Heart left ventricle (tissue), 13 donors: ENCODE measurements at regions not wholly inside any gene's neighbourhood (a gene's known extent, or its start where the extent isn't known, plus 50 kb on each side); places are given as distances from the start of the nearest gene placed in this dataset.

Experiments
- POLR2A ChIP-seq, 2 donors: fragments of 450-650 bp; IDR thresholded peaks; one replicate each; pipeline ENCODE4 v1.6.1; 2017; ENCODE audit warnings: antibody characterized with exemption in 2 of 2, mild to moderate bottlenecking in 2 of 2, moderate library complexity in 2 of 2
- TF ChIP-seq, protein P1 (sequence below), 12 donors: fragments of 200-600 bp; sonication (generic) in 4 of 12; IDR thresholded peaks; one replicate each; pipeline versions ENCODE4 v1.5.0 to v1.8.0; 2018 to 2022; ENCODE audit warnings: antibody characterized with exemption in 12 of 12, mild to moderate bottlenecking in 5 of 12
- donor health status: ischemic (EF 13 %, LVEDD 7.1; RV severe dilation, severe dysfunction).
- donor health status: DM: no; HTN: yes; CAD: no.
- donor health status: DM: no; HTN: no; CAD: no.
- donor health status: ischemic (EF 25% LVEDD 6.9; RV normal size, moderate dysfunction).
- donor health status: ischemic (EF 25% LVEDD 5.7; RV mildly dilated, moderate dysfunction).
- donor health status: ischemic (EF 35%, LVEDD 5.7; RV mildly dilated, moderate dysfunction).
- donor health status: nonischemic (EF 11% LVEDD 7.7; RV severe dilation, severe dysfunction).
- donor health status: DM: yes; HTN: yes; CAD: no.
- donor health status: PGD.
- donor health status: ischemic (EF 29% LVEDD 5.4; RV normal size, mild dysfunction).
- donor health status: nonischemic (EF 23%, LVEDD 6.1; RV moderate dilation, normal function).

DNA sequence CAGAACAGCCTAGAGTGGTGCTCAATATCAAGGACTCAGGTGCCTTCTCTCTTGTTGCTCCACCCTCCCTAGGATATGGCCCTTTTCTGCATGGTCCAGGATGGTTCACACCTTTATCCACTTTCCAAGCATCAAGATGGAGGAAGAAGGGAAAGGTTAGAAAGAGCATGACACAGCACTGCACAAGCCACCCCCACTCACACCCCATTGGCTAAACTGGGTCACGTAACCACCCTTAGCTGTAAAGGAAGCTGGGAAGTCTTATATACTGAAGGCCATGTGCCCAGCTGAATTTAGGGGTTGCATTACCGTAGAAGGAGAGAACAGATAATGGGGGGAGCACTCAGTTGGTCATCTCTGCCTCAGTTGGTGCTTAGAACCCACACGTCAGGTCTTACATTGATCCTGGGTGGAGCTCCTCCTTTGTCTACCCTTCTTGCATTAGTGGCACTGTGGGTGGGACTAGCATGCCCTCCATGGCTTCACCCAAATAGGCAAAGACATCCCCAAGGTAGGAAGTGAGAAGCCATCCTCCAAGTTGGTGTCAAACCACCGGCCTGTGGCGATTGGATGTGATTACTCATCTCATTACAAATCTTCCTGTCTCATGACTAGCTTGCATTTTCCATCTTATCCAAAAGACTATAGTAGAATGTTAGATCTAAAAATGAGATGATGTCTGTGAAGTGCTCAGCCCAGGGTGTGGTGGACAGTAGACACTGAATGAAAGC, 248.5 kb downstream of the HAUS1 start:
- TF ChIP-seq, protein P1, sequence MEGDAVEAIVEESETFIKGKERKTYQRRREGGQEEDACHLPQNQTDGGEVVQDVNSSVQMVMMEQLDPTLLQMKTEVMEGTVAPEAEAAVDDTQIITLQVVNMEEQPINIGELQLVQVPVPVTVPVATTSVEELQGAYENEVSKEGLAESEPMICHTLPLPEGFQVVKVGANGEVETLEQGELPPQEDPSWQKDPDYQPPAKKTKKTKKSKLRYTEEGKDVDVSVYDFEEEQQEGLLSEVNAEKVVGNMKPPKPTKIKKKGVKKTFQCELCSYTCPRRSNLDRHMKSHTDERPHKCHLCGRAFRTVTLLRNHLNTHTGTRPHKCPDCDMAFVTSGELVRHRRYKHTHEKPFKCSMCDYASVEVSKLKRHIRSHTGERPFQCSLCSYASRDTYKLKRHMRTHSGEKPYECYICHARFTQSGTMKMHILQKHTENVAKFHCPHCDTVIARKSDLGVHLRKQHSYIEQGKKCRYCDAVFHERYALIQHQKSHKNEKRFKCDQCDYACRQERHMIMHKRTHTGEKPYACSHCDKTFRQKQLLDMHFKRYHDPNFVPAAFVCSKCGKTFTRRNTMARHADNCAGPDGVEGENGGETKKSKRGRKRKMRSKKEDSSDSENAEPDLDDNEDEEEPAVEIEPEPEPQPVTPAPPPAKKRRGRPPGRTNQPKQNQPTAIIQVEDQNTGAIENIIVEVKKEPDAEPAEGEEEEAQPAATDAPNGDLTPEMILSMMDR (IDR thresholded peaks at IDR 0.05), result no peak
- no peak for TF ChIP-seq POLR2A (IDR thresholded peaks at IDR 0.05)
